Bronchial epithelial cell (primary cell): ENCODE measurements at regions not wholly inside any gene's neighbourhood (a gene's known extent, or its start where the extent isn't known, plus 50 kb on each side); places are given as distances from the start of the nearest gene placed in this dataset.
"Not testable (repeated sequence)": the region's sequence is repeated elsewhere in the genome, so short reads cannot be mapped to it uniquely, and the experiment has no call there.

Source experiments
- DNase-seq: peaks from one replicate; pipeline ENCODE4 v3.0.0-alpha.2; 2010; ENCODE audit warnings: low read depth
- FAIRE-seq: peaks from 2 replicates; lab custom pipeline; 2011; peaks lifted over from hg19 to GRCh38; lab: Jason Lieb, UNC
- H3K27me3 ChIP-seq: 2 replicates; pipeline ENCODE4 v1.5.1; 2011; ENCODE audit warnings: low read length; ENCODE audit not compliant: control insufficient read depth, insufficient read depth
- H3K36me3 ChIP-seq: 2 replicates; pipeline ENCODE4 v1.5.1; 2011; ENCODE audit warnings: low read length; ENCODE audit not compliant: control insufficient read depth, insufficient read depth
- H3K4me3 ChIP-seq: 2 replicates; pipeline ENCODE4 v1.5.1; 2011; ENCODE audit warnings: mild to moderate bottlenecking, low read depth, low read length, control low read depth
- TF ChIP-seq, protein P1 (sequence below): IDR thresholded peaks from 2 replicates; pipeline ENCODE4 v1.5.1; 2011; ENCODE audit warnings: mild to moderate bottlenecking, moderate library complexity, low read length, control low read depth, inconsistent platforms; ENCODE audit not compliant: insufficient read depth, severe bottlenecking

DNA sequence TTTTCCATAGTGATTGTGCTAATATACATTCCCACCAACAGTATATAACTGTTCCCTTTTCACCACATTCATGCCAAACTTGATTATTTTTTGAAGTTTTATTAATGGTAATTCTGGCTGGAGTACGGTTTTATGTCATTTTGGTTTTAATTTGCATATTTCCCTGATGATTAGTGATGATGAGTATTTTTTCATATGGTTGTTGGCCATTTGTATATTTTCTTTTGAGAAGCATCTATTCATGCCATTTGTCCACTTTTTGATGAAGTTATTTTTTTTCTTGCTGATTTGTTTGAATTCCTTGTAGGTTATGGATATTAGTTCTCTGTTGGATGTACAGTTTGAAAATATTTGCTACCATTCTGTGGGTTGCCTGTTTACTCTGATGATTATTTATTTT, 484.4 kb upstream of the SPRY2 start:
- TF ChIP-seq, protein P1, sequence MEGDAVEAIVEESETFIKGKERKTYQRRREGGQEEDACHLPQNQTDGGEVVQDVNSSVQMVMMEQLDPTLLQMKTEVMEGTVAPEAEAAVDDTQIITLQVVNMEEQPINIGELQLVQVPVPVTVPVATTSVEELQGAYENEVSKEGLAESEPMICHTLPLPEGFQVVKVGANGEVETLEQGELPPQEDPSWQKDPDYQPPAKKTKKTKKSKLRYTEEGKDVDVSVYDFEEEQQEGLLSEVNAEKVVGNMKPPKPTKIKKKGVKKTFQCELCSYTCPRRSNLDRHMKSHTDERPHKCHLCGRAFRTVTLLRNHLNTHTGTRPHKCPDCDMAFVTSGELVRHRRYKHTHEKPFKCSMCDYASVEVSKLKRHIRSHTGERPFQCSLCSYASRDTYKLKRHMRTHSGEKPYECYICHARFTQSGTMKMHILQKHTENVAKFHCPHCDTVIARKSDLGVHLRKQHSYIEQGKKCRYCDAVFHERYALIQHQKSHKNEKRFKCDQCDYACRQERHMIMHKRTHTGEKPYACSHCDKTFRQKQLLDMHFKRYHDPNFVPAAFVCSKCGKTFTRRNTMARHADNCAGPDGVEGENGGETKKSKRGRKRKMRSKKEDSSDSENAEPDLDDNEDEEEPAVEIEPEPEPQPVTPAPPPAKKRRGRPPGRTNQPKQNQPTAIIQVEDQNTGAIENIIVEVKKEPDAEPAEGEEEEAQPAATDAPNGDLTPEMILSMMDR, result no peak
- FAIRE-seq (no peak), DNase-seq (no peak)
- no peak overlapping the region for H3K4me3 ChIP-seq
- H3K36me3 ChIP-seq, result no peaks in the 10 kb centered on the region
- H3K27me3 ChIP-seq, result no peaks in the 10 kb centered on the region

DNA sequence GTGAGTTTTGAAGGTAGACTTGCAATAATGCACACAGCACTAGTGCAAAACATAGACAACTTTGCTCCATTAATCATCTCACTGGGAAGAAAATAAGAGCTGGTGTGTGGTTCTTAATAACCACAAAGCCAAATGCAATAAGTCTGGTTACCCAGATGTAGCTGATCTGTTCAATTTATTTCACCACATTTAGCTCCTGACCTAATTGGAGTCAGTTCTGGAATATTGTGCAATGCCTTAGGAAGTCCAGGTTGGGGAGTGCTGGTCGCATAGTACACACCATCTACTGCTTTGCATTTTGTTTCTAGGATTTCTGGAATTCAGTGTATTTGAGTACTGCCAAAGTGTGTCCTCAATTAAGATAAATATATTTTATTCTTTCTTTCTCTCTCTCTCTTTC, 483.3 kb upstream of the SPRY2 start:
- Histone ChIP-seq H3K4me3 (no peak overlapping the region), H3K27me3 (no peaks in the 10 kb centered on the region), H3K36me3 (no peaks in the 10 kb centered on the region)
- FAIRE-seq (no peak), DNase-seq (no peak)
- TF ChIP-seq, protein P1, result no peak

DNA sequence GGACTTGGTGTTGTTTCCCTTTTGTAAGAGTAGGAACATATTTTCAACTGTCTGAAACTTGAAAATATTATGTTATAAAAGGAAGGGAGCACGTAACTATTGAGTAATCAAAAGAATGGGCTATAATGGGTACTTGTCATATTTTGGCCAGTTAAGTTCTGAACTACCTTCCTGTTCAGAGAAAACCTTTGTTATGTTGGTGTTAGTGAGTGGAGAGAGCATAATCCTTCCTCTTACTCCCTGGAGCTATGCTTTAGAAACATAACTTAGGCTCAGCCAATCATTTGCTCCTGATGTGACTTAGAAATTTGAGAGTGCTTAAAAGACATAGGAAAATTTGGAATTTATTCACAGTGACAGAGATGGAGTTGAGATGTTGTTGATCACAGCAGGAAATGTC, 482.5 kb upstream of the SPRY2 start:
- no peaks in the 10 kb centered on the region for H3K27me3 ChIP-seq
- TF ChIP-seq, protein P1, result no peak
- FAIRE-seq, result no peak
- DNase-seq, result no peak
- H3K36me3 ChIP-seq, result no peaks in the 10 kb centered on the region
- no peak overlapping the region for H3K4me3 ChIP-seq

DNA sequence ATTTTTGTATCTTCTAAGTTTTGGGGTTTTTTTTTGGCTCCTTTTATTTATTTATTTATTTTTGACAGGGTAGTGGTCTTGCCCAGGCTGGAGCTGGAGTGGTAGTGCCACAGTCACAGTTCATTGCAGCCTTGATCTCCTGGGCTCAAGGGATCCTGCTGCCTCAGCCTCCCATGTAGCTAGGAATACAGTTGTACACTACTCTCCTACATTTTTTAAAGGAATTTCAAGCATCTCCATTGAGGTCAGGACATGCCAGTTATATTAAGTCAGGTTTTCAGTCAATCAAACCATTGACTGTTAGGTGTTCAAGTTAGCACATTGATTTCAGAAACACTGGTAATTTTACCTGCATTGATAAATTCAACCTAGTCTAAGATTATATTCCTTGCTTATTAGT, 480.5 kb upstream of the SPRY2 start:
- H3K4me3 ChIP-seq, result no peak overlapping the region
- no peaks in the 10 kb centered on the region for H3K27me3 ChIP-seq
- no peak for FAIRE-seq
- H3K36me3 ChIP-seq, result no peaks in the 10 kb centered on the region
- TF ChIP-seq, protein P1, result no peak
- DNase-seq, result no peak

DNA sequence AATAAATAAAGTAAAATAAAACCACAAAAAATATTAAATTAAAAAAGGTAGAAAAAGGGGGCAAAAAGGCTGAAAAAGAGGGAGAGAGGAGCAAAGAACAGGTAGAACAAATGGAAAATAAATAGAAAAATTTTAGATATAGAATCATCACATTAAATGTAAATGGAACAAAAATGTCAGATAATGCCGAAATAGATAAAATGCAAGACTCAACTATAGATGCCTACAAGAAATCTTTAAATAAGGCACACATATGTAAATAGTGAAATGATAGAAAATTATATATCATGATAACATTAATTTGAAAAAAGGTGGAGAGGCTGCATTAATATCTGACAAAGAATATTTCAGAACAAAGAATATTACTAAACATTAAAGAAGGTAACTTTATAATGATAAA, 477.1 kb upstream of the SPRY2 start:
- Histone ChIP-seq H3K4me3 (no peak overlapping the region), H3K36me3 (no peaks in the 10 kb centered on the region), H3K27me3 (no peaks in the 10 kb centered on the region)
- FAIRE-seq (no peak), DNase-seq (no peak)
- TF ChIP-seq, protein P1, result no peak

DNA sequence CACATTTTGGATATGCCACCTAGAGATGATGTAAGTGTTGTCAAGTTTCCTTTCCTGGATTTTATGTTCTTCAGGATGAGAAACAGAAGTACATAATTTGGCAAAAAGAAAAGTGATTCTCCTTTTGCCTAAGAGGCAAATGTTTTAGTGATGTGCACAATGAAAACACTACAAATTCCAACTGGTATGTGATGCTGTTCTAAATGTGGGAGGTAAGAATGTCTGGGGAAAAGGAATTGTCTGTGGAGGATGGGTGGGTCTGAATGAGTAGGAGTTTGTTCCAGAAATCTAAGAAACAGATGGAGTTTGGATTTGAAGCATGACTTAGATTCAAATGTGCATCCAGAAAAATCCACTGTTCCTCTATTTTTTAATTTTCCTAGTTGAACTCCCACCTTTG, 473.6 kb upstream of the SPRY2 start:
- FAIRE-seq (no peak), DNase-seq (no peak)
- TF ChIP-seq, protein P1, result no peak
- Histone ChIP-seq H3K4me3 (no peak overlapping the region), H3K27me3 (no peaks in the 10 kb centered on the region), H3K36me3 (no peaks in the 10 kb centered on the region)

DNA sequence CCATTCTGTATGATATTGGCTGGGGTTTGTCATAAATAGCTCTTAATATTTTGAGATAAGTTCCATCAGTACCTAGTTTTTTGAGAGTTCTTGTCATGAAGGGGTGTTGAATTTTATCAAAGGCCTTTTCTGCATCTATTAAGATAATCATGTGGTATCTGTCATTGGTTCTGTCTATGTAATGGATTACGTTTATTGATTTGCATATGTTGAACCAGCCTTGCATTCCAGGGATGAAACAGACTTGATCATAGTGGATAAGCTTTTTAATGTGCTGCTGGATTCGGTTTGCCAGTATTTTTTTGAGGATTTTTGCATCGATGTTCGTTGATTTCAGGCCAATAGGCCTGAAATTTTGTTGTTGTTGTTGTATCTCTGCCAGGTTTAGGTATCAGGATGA, 469.4 kb upstream of the SPRY2 start:
- not testable (repeated sequence) for DNase-seq, H3K36me3 ChIP-seq, H3K4me3 ChIP-seq, H3K27me3 ChIP-seq, FAIRE-seq
